Right forelimb (tissue), 1 donor: ENCODE measurements at regions not wholly inside any gene's neighbourhood (a gene's known extent, or its start where the extent isn't known, plus 50 kb on each side); places are given as distances from the start of the nearest gene placed in this dataset.

Experiments
- DNase-seq: peaks from one replicate; pipeline ENCODE4 v3.0.0-alpha.2; 2018

DNA sequence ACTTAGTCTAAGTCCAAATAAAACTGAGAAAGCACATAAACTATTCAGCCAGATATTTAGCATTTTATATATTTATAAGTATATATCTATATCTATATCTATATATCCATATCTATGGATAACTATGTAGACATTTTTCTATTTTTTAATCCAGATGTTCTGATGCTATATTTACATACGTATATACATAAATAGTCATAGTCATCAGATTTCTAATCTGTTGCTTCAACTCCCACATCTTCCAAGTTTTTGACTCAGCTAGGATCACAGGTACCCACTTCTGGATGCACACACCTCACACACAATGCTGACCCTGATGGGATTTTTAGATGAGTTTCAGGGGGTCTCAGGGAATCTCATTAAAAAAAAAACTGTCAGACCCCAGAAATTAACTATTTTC is 52.2 kb upstream of the ZC3H11B start:
- DNase-seq = no peak

DNA sequence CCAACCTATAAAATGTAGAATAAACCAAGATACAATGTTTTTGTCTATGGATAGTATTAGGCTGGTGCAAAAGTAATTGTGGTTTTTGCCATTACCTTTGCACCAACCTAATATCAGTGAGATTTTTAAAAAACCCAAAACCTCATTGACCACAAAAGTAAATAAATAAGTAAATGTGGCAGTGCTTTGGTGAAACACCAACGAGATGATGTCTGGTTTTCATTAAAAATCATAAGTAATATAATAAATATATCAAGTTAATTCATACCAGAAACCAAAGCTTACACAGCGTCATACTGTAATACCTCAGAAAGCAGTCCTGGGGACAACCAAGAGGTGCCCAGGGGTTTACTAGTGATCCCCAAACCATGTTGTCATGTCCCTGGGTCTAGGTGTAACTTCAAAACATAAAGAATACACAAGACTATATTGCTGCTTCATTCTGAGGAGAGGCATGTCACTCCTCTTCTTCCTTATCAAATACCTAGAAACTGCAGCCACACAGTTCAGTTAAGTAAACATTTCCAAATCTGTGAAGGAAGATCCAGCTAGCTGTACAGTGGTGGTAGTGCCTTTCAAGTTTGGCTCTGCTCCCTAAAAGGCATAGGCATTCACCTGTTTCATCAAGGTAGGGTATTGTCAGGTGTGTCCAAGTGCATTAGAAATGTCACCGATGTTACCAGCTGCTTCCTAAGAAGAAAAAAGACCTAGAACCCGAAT is 51.6 kb upstream of the ZC3H11B start:
- DNase-seq = no peak
